ENCODE measurements at regions not wholly inside any gene's neighbourhood (a gene's known extent, or its start where the extent isn't known, plus 50 kb on each side); places are given as distances from the start of the nearest gene placed in this dataset.

GRCh38 chr10:31669357-31669756 is 259.3 kb downstream of the ARHGAP12 start:
- TF ChIP-seq POLR2A (IDR thresholded peaks at IDR 0.05) (no peak), CTCF (IDR thresholded peaks at IDR 0.05) (no peak)

Measured in body of pancreas (tissue), 4 donors.